Adrenal gland (tissue), 9 donors: ENCODE measurements at regions not wholly inside any gene's neighbourhood (a gene's known extent, or its start where the extent isn't known, plus 50 kb on each side); places are given as distances from the start of the nearest gene placed in this dataset.
"Not testable (repeated sequence)": the region's sequence is repeated elsewhere in the genome, so short reads cannot be mapped to it uniquely, and the experiment has no call there.

Experiments used
- DNase-seq, 7 donors: peaks; one replicate each; pipeline ENCODE4 v3.0.0-alpha.2; 2019 to 2020
- H3K27ac ChIP-seq, 5 donors: fragments of 200-600 bp; sonication (generic) in 4 of 5; 1 replicate in 3 of 5; 2 replicates in 2 of 5; pipeline versions ENCODE4 v1.5.1 to v1.8.0; 2016 to 2020; ENCODE audit warnings: mild to moderate bottlenecking in 1 of 5
- H3K27me3 ChIP-seq: fragments of 200-600 bp; 2 replicates; pipeline ENCODE4 v1.8.0; 2021
- H3K36me3 ChIP-seq, 2 donors: fragments of 200-600 bp; replicated peaks in 1 of 2; 1 replicate in 1 of 2; 2 replicates in 1 of 2; pipeline versions ENCODE4 v1.5.1 to v1.8.0; 2018 to 2022
- H3K4me1 ChIP-seq, 2 donors: fragments of 200-600 bp; replicated peaks in 1 of 2; 1 replicate in 1 of 2; 2 replicates in 1 of 2; pipeline versions ENCODE4 v1.5.1 to v1.8.0; 2018 to 2021
- H3K4me3 ChIP-seq, 4 donors: fragments of 200-600 bp; sonication (generic) in 3 of 4; one replicate each; pipeline ENCODE4 v1.5.1; 2016 to 2018
- H3K9me3 ChIP-seq, 3 donors: fragments of 200-600 bp; sonication (generic) in 1 of 3; replicated peaks in 1 of 3; 1 replicate in 2 of 3; 2 replicates in 1 of 3; pipeline versions ENCODE4 v1.5.1 to v1.8.0; 2016 to 2021
- POLR2A ChIP-seq, 2 donors: fragments of 450-650 bp; IDR thresholded peaks; one replicate each; pipeline ENCODE4 v1.6.1; 2017; ENCODE audit warnings: antibody characterized with exemption in 2 of 2, mild to moderate bottlenecking in 2 of 2, moderate library complexity in 1 of 2
- WGBS, 4 donors: extraction: QIAGEN DNeasy Blood & Tissue Kit in 2 of 4; methylation state at CpG; one replicate each; pipeline versions ENCODE4 v1.1.5 to v1.1.7; 2013 to 2017; 5-methylcytosine and 5-hydroxymethylcytosine counted together
- intact Hi-C, 2 donors: fragments of 100-400 bp; cut with DNase I; formaldehyde crosslinking; loops; one replicate each; pipeline versions ENCODE4 v1.14.1 to v1.15.0; 2022 to 2023
- TF ChIP-seq, protein P1 (sequence below), 6 experiments: fragments of 450-650 bp in 4 of 6; fragments of 200-600 bp in 2 of 6; sonication (generic) in 1 of 6; IDR thresholded peaks; 1 replicate in 5 of 6; 2 replicates in 1 of 6; pipeline versions ENCODE4 v1.5.1 to v1.8.0; 2016 to 2021; ENCODE audit warnings: antibody characterized with exemption in 6 of 6, mild to moderate bottlenecking in 2 of 6, moderate library complexity in 1 of 6
- donor health status: healthy with polysubstance abuse.
- donor health status: Bipolar disorder and iron deficiency.
- donor health status: DM: yes; HTN: yes; CAD: no.
- donor health status: DM: no; HTN: no; CAD: no.
- donor health status: DM: no; HTN: no; CAD: no.

GRCh38 chr15:30755036-30755687 lies 129.2 kb downstream of the ARHGAP11B start:
- H3K36me3 ChIP-seq, H3K9me3 ChIP-seq, H3K27ac ChIP-seq, H3K4me3 ChIP-seq, H3K27me3 ChIP-seq, H3K4me1 ChIP-seq, intact Hi-C loops: not testable (repeated sequence)
- 0 to 3% (median 2%) methylated on average over 2 to 4 of the region's 7 CpGs; no CpG with 5 or more reads in 1 of the 4 donors for WGBS, 4 donors
- TF ChIP-seq, protein P1, sequence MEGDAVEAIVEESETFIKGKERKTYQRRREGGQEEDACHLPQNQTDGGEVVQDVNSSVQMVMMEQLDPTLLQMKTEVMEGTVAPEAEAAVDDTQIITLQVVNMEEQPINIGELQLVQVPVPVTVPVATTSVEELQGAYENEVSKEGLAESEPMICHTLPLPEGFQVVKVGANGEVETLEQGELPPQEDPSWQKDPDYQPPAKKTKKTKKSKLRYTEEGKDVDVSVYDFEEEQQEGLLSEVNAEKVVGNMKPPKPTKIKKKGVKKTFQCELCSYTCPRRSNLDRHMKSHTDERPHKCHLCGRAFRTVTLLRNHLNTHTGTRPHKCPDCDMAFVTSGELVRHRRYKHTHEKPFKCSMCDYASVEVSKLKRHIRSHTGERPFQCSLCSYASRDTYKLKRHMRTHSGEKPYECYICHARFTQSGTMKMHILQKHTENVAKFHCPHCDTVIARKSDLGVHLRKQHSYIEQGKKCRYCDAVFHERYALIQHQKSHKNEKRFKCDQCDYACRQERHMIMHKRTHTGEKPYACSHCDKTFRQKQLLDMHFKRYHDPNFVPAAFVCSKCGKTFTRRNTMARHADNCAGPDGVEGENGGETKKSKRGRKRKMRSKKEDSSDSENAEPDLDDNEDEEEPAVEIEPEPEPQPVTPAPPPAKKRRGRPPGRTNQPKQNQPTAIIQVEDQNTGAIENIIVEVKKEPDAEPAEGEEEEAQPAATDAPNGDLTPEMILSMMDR (IDR thresholded peaks at IDR 0.05): peak in 2 of 6 experiments; percentile 23 to 56
- peak; percentile 42 to 82 (median 76) for DNase-seq

- not testable (repeated sequence) for H3K36me3 ChIP-seq
Measured at GRCh38 chr15:30760633-30761032, 134.7 kb downstream of the ARHGAP11B start.

DNA sequence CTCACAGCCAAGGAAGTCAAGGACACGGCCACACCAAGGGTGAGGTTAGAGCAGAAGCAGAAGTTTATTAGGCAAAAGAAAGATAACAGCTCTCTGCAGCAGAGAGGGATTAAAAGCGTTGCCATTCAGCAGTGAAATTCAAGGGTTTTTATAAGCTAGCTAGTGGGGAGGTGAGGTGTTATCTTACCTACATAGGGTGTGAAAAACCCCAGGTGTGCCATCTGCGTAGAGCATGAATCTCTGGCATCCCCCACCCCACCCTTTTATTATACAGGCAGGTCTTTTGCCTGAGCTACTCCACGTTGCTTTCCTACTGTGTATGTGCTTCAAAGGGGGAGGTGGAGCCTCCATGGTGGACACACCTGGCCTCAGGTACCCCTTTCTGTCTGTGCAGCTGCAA lies 135.4 kb downstream of the ARHGAP11B start:
- H3K27me3 ChIP-seq, H3K4me1 ChIP-seq, H3K4me3 ChIP-seq, DNase-seq, H3K27ac ChIP-seq, H3K9me3 ChIP-seq, H3K36me3 ChIP-seq, intact Hi-C loops: not testable (repeated sequence)
- 89 to 100% (median 97%) methylated on average over 1 to 3 of the region's 4 CpGs for WGBS, 4 donors

More at GRCh38 chr15:30760633-30761032, 134.7 kb downstream of the ARHGAP11B start:
- H3K4me3 ChIP-seq, H3K27ac ChIP-seq, H3K27me3 ChIP-seq, intact Hi-C loops, H3K9me3 ChIP-seq, DNase-seq, H3K4me1 ChIP-seq: not testable (repeated sequence)
- 87 to 94% (median 91%) methylated on average over 3 to 5 of the region's 5 CpGs for WGBS, 4 donors

GRCh38 chr15:30769390-30770124 lies 134.2 kb upstream of the FAN1 start:
- H3K27me3 ChIP-seq, H3K9me3 ChIP-seq, H3K27ac ChIP-seq, H3K4me3 ChIP-seq, DNase-seq, H3K4me1 ChIP-seq, H3K36me3 ChIP-seq, intact Hi-C loops: not testable (repeated sequence)
- WGBS, 4 donors: 75 to 98% (median 94%) methylated on average over 11 to 12 of the region's 12 CpGs

GRCh38 chr15:30770759-30771158 lies 133.0 kb upstream of the FAN1 start:
- intact Hi-C loops: no loop called here
- Histone ChIP-seq H3K36me3 (no peaks in the 10 kb centered on the region), H3K27ac (no peak overlapping the region), H3K9me3 (no peaks in the 10 kb centered on the region), H3K4me1 (no peaks in the 10 kb centered on the region), H3K27me3 (no peaks in the 10 kb centered on the region), H3K4me3 (no peak overlapping the region)
- WGBS, 4 donors: 88 to 99% (median 98%) methylated on average over 17 of the region's 17 CpGs
- DNase-seq: no peak
- TF ChIP-seq, protein P1 (IDR thresholded peaks at IDR 0.05): no peak
- TF ChIP-seq POLR2A (IDR thresholded peaks at IDR 0.05): no peak
